HFF-Myc (cell line): ENCODE measurements at regions not wholly inside any gene's neighbourhood (a gene's known extent, or its start where the extent isn't known, plus 50 kb on each side); places are given as distances from the start of the nearest gene placed in this dataset.

Experiments used
- DNase-seq: peaks from one replicate; pipeline ENCODE4 v3.0.0-alpha.2; 2011; ENCODE audit warnings: low read depth; ENCODE audit errors: extremely low read depth
- H3K4me3 ChIP-seq: replicated peaks from 2 replicates; pipeline ENCODE4 v1.5.1; 2011; ENCODE audit warnings: low read depth, mild to moderate bottlenecking, control low read depth, low read length
- TF ChIP-seq, protein P1 (sequence below): IDR thresholded peaks from 2 replicates; pipeline ENCODE4 v1.5.1; 2012; ENCODE audit warnings: mild to moderate bottlenecking, low read depth, low read length, control low read depth; ENCODE audit errors: missing control alignments

DNA sequence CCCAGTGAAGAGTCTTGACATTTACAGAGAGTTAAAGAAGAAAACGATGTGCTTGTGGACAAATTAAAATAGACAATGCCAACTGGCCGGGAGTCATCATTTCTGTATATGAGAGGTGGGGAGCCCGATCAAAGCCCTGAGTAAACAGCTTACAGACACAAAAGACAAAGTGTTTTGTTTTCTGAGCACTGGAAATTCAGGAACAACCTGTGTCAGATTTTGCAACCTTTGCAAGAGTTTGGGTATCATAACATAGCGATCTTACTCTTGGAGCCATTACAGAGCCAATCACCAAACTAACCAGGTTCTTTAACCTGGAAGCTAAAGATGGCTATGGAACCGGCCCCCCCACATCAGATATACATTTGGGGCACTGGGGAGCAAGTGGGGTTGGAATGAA, 101.9 kb upstream of the LRIG1 start:
- TF ChIP-seq, protein P1, sequence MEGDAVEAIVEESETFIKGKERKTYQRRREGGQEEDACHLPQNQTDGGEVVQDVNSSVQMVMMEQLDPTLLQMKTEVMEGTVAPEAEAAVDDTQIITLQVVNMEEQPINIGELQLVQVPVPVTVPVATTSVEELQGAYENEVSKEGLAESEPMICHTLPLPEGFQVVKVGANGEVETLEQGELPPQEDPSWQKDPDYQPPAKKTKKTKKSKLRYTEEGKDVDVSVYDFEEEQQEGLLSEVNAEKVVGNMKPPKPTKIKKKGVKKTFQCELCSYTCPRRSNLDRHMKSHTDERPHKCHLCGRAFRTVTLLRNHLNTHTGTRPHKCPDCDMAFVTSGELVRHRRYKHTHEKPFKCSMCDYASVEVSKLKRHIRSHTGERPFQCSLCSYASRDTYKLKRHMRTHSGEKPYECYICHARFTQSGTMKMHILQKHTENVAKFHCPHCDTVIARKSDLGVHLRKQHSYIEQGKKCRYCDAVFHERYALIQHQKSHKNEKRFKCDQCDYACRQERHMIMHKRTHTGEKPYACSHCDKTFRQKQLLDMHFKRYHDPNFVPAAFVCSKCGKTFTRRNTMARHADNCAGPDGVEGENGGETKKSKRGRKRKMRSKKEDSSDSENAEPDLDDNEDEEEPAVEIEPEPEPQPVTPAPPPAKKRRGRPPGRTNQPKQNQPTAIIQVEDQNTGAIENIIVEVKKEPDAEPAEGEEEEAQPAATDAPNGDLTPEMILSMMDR = no peak
- no peak overlapping the region for H3K4me3 ChIP-seq
- no peak for DNase-seq

DNA sequence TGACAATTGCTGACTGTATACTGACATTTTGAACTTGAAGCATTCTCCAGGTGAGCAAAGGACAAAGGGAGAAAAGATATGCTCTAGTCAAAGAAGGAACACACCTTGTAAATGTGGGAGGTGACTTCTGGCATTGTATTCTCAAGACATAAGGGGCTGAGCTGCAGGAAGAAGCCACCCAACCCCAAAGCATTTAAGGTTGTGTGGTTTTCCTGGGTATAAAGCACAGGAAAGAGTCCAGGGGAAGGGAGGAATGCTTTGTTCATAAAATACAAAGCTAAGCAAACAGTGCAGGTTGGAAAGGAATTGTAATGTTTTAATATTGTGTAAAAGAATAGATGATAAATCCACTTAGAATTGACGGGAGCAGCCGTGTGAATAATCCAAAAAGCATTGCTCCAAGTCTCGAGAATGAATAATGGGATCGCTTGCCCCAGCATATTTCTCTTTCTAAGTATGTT, 102.4 kb upstream of the LRIG1 start:
- TF ChIP-seq, protein P1 = no peak
- no peak overlapping the region for H3K4me3 ChIP-seq
- DNase-seq = no peak

GRCh38 chr3:66604481-66604880, 103.7 kb upstream of the LRIG1 start:
- DNase-seq = no peak
- H3K4me3 ChIP-seq = no peak overlapping the region
- TF ChIP-seq, protein P1 = no peak

DNA sequence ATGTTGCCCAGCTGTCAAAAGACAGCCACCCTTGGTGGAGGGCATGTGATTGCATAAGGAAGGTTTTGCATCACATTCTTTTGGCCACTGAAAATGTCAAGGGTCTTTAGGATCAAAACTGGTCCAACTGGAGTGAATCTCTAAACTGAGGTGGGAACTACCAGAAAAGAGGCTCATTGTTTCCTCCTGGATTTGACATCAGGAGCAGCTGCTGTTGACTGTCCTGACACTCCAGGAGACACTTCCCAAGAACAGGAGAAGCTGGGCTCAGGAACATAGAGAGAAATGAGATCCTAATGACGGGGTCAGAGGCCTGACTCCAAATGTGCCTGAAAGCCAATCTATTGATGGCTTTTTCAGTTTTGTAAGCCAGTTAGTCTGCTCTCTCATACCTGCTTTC, 105.3 kb upstream of the LRIG1 start:
- H3K4me3 ChIP-seq = no peak overlapping the region
- TF ChIP-seq, protein P1 = no peak
- DNase-seq = no peak

DNA sequence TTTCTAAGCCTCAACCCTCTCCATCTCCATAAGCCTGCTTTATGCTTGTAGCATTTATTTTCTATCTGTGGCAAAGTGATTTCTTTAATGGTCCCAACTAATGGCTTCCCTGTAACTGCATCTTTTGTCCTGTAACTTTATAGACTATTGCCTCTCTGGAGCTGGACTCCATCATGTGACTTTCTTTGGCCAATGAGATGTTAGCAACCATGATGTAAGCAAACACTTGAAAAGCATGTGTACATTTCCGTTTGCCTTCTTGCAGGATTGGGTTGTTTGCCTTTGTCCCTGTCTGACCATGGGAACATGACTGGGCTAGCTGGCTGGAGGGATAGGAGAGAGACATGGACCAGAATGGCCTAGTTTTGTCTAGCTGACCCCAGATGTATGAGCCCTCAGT, 106.0 kb upstream of the LRIG1 start:
- no peak overlapping the region for H3K4me3 ChIP-seq
- TF ChIP-seq, protein P1 = no peak
- no peak for DNase-seq

GRCh38 chr3:66609660-66610561, 109.1 kb upstream of the LRIG1 start:
- TF ChIP-seq, protein P1 = no peak
- H3K4me3 ChIP-seq = no peak overlapping the region
- DNase-seq = no peak
